Endothelial cell (in vitro differentiated cells): ENCODE measurements at regions not wholly inside any gene's neighbourhood (a gene's known extent, or its start where the extent isn't known, plus 50 kb on each side); places are given as distances from the start of the nearest gene placed in this dataset.
"Not testable (repeated sequence)": the region's sequence is repeated elsewhere in the genome, so short reads cannot be mapped to it uniquely, and the experiment has no call there.

Experiments used
- DNase-seq: peaks from one replicate; pipeline ENCODE4 v3.0.0; 2021; ENCODE audit warnings: low spot score
- H3K27ac Mint-ChIP-seq: one replicate; pipeline ENCODE4 v1.8.0; 2021; ENCODE audit warnings: mixed read lengths, inconsistent platforms; ENCODE audit not compliant: unreplicated experiment
- H3K27me3 Mint-ChIP-seq: one replicate; pipeline ENCODE4 v1.8.0; 2021; ENCODE audit warnings: mild to moderate bottlenecking, moderate library complexity, mixed read lengths, inconsistent platforms; ENCODE audit not compliant: unreplicated experiment
- H3K36me3 Mint-ChIP-seq: one replicate; pipeline ENCODE4 v1.8.0; 2021; ENCODE audit warnings: mild to moderate bottlenecking, low read depth, mixed read lengths, inconsistent platforms; ENCODE audit not compliant: unreplicated experiment
- H3K4me1 Mint-ChIP-seq: one replicate; pipeline ENCODE4 v1.8.0; 2021; ENCODE audit warnings: mild to moderate bottlenecking, mixed read lengths, inconsistent platforms; ENCODE audit not compliant: unreplicated experiment
- H3K4me3 Mint-ChIP-seq: one replicate; pipeline ENCODE4 v1.8.0; 2021; ENCODE audit warnings: mild to moderate bottlenecking, mixed read lengths, inconsistent platforms; ENCODE audit not compliant: unreplicated experiment
- H3K9me3 Mint-ChIP-seq: one replicate; pipeline ENCODE4 v1.8.0; 2021; ENCODE audit warnings: mixed read lengths, inconsistent platforms; ENCODE audit not compliant: unreplicated experiment
- CTCF ChIP-seq: fragments of 200-600 bp; sonication (generic); IDR thresholded peaks from one replicate; pipeline ENCODE4 v1.5.0; 2021; ENCODE audit warnings: antibody characterized with exemption; ENCODE audit not compliant: unreplicated experiment

DNA sequence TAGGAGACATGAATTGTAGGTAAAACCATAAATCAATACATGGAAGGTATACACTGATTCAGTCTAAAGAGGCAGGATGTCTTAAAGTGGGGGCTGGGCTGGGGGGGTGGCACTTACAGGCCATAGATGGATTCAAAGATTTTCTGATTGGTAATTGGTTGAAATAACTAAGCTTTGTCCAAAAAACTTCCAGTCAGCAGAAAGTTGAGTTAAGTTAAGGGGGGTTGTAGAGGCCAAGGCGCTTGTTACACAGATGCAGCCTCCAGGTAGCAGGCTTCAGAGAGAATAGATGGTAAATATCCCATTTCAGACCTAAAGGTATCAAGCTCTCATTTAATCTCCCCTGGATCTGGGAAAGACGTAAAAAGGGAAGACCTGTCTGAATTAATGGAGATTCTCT lies 233.6 kb upstream of the NRXN1 start:
- Mint-ChIP-seq H3K4me3 (no peak overlapping the region), H3K9me3 (no peaks in the 10 kb centered on the region), H3K36me3 (no peaks in the 10 kb centered on the region), H3K4me1 (peaks cover 4% of the 10 kb centered on the region), H3K27ac (no peak overlapping the region), H3K27me3 (no peaks in the 10 kb centered on the region)
- no peak for TF ChIP-seq CTCF
- DNase-seq: no peak

- Mint-ChIP-seq H3K4me1 (peaks cover 8% of the 10 kb centered on the region), H3K27ac (no peak overlapping the region), H3K27me3 (no peaks in the 10 kb centered on the region), H3K4me3 (no peak overlapping the region), H3K36me3 (no peaks in the 10 kb centered on the region), H3K9me3 (no peaks in the 10 kb centered on the region)
- no peak for DNase-seq
- TF ChIP-seq CTCF: no peak
These were observed 232.0 kb upstream of the NRXN1 start for GRCh38 chr2:51263951-51264350.

DNA sequence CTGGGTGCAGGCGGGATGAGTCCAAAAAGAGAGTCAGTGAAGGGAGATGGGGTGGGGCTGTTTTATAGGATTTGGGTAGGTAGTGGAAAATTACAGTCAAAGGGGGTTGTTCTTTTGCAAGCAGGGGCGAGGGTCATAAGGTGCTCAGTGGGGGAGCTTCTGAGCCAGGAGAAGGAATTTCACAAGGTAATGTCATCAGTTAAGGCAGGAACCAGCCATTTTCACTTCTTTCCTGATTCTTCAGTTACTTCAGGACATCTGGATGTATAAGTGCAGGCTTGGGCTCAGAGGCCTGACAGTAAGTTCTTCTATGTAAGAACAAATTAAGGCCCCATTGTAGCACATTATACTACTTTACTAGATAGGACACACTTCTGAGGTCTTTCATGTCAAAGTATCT lies 231.2 kb upstream of the NRXN1 start:
- not testable (repeated sequence) for H3K36me3 Mint-ChIP-seq, DNase-seq, H3K9me3 Mint-ChIP-seq, H3K4me3 Mint-ChIP-seq, H3K27me3 Mint-ChIP-seq, H3K4me1 Mint-ChIP-seq
- peak overlapping the region; percentile 48 for H3K27ac Mint-ChIP-seq

DNA sequence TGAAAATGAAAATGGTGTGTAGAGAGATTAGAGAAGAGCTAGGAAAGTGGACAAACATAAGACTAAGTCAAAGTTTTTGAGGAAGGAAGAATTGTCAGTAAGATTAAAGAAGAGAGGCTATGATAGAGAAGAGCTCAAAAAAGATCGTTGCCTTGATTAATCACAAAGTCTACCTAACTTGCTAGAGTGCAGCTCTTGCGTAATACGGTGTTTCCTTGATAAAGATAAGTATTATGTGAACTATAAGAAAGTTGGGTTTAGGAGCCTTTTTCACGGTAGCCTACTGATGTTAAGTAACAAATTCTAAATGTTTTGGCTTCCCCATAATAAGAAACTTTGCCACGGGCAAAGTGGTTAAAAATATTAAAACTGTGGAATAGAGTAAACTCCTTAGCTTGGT lies 226.4 kb upstream of the NRXN1 start:
- no peak for TF ChIP-seq CTCF
- peaks cover 8% of the 10 kb centered on the region for H3K4me1 Mint-ChIP-seq
- no peaks in the 10 kb centered on the region for H3K27me3 Mint-ChIP-seq
- H3K9me3 Mint-ChIP-seq: no peaks in the 10 kb centered on the region
- no peaks in the 10 kb centered on the region for H3K36me3 Mint-ChIP-seq
- H3K4me3 Mint-ChIP-seq: no peak overlapping the region
- no peak overlapping the region for H3K27ac Mint-ChIP-seq
- DNase-seq: no peak

DNA sequence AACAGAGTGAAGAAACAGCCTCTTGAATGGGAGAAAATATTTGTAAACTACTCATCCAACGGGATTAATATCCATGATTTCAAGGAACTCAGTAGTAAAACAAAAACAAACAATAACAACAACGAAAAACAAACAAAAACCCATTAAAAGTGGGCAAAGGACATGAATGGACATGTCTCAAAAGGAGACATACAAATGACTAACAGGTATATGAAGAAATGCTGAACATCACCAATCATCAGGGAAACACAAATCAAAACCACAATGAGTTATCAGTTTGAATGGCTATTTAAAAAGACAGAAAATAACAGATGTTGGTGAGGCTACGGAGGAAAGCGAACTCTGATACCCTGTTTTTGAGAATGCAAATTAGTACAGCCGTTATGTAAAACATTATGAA lies 224.8 kb upstream of the NRXN1 start:
- no peak for TF ChIP-seq CTCF
- Mint-ChIP-seq H3K27ac (no peak overlapping the region), H3K36me3 (no peaks in the 10 kb centered on the region), H3K4me3 (no peak overlapping the region), H3K4me1 (peaks cover 4% of the 10 kb centered on the region), H3K9me3 (no peaks in the 10 kb centered on the region), H3K27me3 (no peaks in the 10 kb centered on the region)
- no peak for DNase-seq

DNA sequence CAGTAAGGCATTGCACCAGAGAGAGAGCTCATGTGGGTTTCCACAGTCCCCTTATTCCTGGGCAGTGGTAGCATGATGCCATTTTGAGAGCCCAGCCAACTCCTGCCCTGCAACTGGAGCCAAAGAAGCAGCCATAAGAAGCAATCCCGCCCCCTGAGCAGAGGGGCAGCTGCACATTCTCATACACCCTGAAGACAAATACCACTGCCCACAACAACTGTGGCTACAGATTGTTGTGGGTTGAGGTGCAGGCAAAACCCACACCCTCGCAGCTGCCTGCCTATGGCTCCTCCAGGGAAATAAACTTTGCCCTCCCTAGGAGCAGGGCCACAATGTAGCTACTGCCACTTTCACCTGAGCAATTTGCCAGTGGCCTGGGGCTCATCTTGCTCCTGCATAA lies 219.4 kb upstream of the NRXN1 start:
- H3K36me3 Mint-ChIP-seq: no peaks in the 10 kb centered on the region
- H3K27me3 Mint-ChIP-seq: no peaks in the 10 kb centered on the region
- H3K27ac Mint-ChIP-seq: no peak overlapping the region
- DNase-seq: no peak
- no peaks in the 10 kb centered on the region for H3K9me3 Mint-ChIP-seq
- TF ChIP-seq CTCF: no peak
- H3K4me3 Mint-ChIP-seq: no peak overlapping the region
- H3K4me1 Mint-ChIP-seq: no peaks in the 10 kb centered on the region
